Loucy (cell line): ENCODE measurements at regions not wholly inside any gene's neighbourhood (a gene's known extent, or its start where the extent isn't known, plus 50 kb on each side); places are given as distances from the start of the nearest gene placed in this dataset.

Experiments
- H2AFZ ChIP-seq: fragments of 200-600 bp; sonication (generic); 2 replicates; pipeline ENCODE4 v1.6.0; 2016; ENCODE audit warnings: antibody characterized with exemption, mild to moderate bottlenecking, low read length, moderate library complexity
- H3F3A ChIP-seq: fragments of 200-600 bp; 2 replicates; pipeline ENCODE4 v1.6.0; 2016; ENCODE audit warnings: antibody characterized with exemption, low read depth, mild to moderate bottlenecking
- H3K27me3 ChIP-seq: fragments of 200-600 bp; sonication (generic); 2 replicates; pipeline ENCODE4 v1.6.1; 2014; ENCODE audit warnings: low read length, mild to moderate bottlenecking; ENCODE audit not compliant: insufficient read depth, poor library complexity, severe bottlenecking
- H3K36me3 ChIP-seq: fragments of 200-600 bp; sonication (generic); 2 replicates; pipeline ENCODE4 v1.6.1; 2016; ENCODE audit warnings: low read length; ENCODE audit not compliant: insufficient read depth
- H3K4me1 ChIP-seq: fragments of 200-600 bp; sonication (generic); 2 replicates; pipeline ENCODE4 v1.5.1; 2014; ENCODE audit warnings: low read length, mild to moderate bottlenecking; ENCODE audit not compliant: insufficient read depth, poor library complexity, severe bottlenecking
- H3K4me2 ChIP-seq: fragments of 200-600 bp; sonication (generic); 2 replicates; pipeline ENCODE4 v1.6.0; 2014; ENCODE audit warnings: antibody characterized with exemption, low read length, low read depth, mild to moderate bottlenecking; ENCODE audit not compliant: poor library complexity, severe bottlenecking
- H3K4me3 ChIP-seq: fragments of 200-600 bp; sonication (generic); 2 replicates; pipeline ENCODE4 v1.5.1; 2014; ENCODE audit warnings: low read length, mild to moderate bottlenecking, mixed read lengths; ENCODE audit not compliant: poor library complexity, severe bottlenecking
- H3K79me2 ChIP-seq: fragments of 200-600 bp; sonication (generic); 2 replicates; pipeline ENCODE4 v1.6.1; 2014; ENCODE audit warnings: low read length; ENCODE audit not compliant: insufficient read depth
- H3K9ac ChIP-seq: fragments of 200-600 bp; sonication (generic); 2 replicates; pipeline ENCODE4 v1.6.0; 2014; ENCODE audit warnings: mild to moderate bottlenecking, low read depth, low read length, moderate library complexity; ENCODE audit not compliant: poor library complexity, severe bottlenecking
- H3K9me2 ChIP-seq: fragments of 200-600 bp; sonication (generic); replicated peaks from 2 replicates; pipeline ENCODE4 v1.6.1; 2016; ENCODE audit warnings: low read depth, low read length, mixed read lengths
- H3K9me3 ChIP-seq: fragments of 200-600 bp; sonication (generic); 2 replicates; pipeline ENCODE4 v1.6.1; 2014; ENCODE audit warnings: mild to moderate bottlenecking, antibody characterized with exemption, low read length, low read depth; ENCODE audit not compliant: insufficient read depth
- H4K20me1 ChIP-seq: fragments of 200-600 bp; sonication (generic); 2 replicates; pipeline ENCODE4 v1.6.0; 2014; ENCODE audit warnings: antibody characterized with exemption, low read length, mild to moderate bottlenecking; ENCODE audit not compliant: insufficient read depth, poor library complexity, severe bottlenecking
- CTCF ChIP-seq: fragments of 200-600 bp; sonication (generic); conservative IDR thresholded peaks from 2 replicates; pipeline ENCODE4 v1.5.1; 2014; ENCODE audit warnings: mild to moderate bottlenecking, antibody characterized with exemption, low read length
- EZH2phosphoT487 ChIP-seq: fragments of 200-600 bp; IDR thresholded peaks from 2 replicates; pipeline ENCODE4 v1.6.1; 2018; ENCODE audit warnings: antibody characterized with exemption, mild to moderate bottlenecking, moderate library complexity, borderline replicate concordance

GRCh38 chr4:151569650-151570049 is 160.7 kb downstream of the FHIP1A start:
- Histone ChIP-seq H4K20me1 (no peaks in the 10 kb centered on the region), H3K4me1 (no peaks in the 10 kb centered on the region), H3K4me2 (no peak overlapping the region), H3K4me3 (no peak overlapping the region), H3K9me2 (no peaks in the 10 kb centered on the region), H3F3A (no peaks in the 10 kb centered on the region), H3K9ac (no peak overlapping the region), H3K36me3 (no peaks in the 10 kb centered on the region), H3K79me2 (no peaks in the 10 kb centered on the region), H3K27me3 (peaks cover 65% of the 10 kb centered on the region), H3K9me3 (no peaks in the 10 kb centered on the region), H2AFZ (no peak overlapping the region)
- TF ChIP-seq EZH2phosphoT487 (no peak), CTCF (no peak)

GRCh38 chr4:151573474-151573873 is 164.5 kb downstream of the FHIP1A start:
- no peak overlapping the region for H2AFZ ChIP-seq
- no peak overlapping the region for H3K4me3 ChIP-seq
- no peaks in the 10 kb centered on the region for H3K36me3 ChIP-seq
- no peaks in the 10 kb centered on the region for H4K20me1 ChIP-seq
- no peaks in the 10 kb centered on the region for H3K9me2 ChIP-seq
- no peak for TF ChIP-seq CTCF
- no peak for TF ChIP-seq EZH2phosphoT487
- no peak overlapping the region for H3K9ac ChIP-seq
- peaks cover 45% of the 10 kb centered on the region for H3K27me3 ChIP-seq
- no peak overlapping the region for H3K4me2 ChIP-seq
- no peaks in the 10 kb centered on the region for H3K79me2 ChIP-seq
- H3K9me3 ChIP-seq = no peaks in the 10 kb centered on the region
- no peaks in the 10 kb centered on the region for H3K4me1 ChIP-seq
- no peaks in the 10 kb centered on the region for H3F3A ChIP-seq

- no peak overlapping the region for H3K4me2 ChIP-seq
- H3K27me3 ChIP-seq = peaks cover 40% of the 10 kb centered on the region
- H3K4me3 ChIP-seq = no peak overlapping the region
Measured at GRCh38 chr4:151573945-151574344, 165.0 kb downstream of the FHIP1A start.

More at GRCh38 chr4:151573945-151574344, 165.0 kb downstream of the FHIP1A start:
- Histone ChIP-seq H3K79me2 (no peaks in the 10 kb centered on the region), H3K4me1 (no peaks in the 10 kb centered on the region), H4K20me1 (no peaks in the 10 kb centered on the region), H3K9ac (no peak overlapping the region), H3K9me2 (no peaks in the 10 kb centered on the region), H3K9me3 (no peaks in the 10 kb centered on the region), H3F3A (no peaks in the 10 kb centered on the region), H3K36me3 (no peaks in the 10 kb centered on the region), H2AFZ (no peak overlapping the region)
- no peak for TF ChIP-seq CTCF
- TF ChIP-seq EZH2phosphoT487 = no peak
